ENCODE measurements at regions not wholly inside any gene's neighbourhood (a gene's known extent, or its start where the extent isn't known, plus 50 kb on each side); places are given as distances from the start of the nearest gene placed in this dataset.

DNA sequence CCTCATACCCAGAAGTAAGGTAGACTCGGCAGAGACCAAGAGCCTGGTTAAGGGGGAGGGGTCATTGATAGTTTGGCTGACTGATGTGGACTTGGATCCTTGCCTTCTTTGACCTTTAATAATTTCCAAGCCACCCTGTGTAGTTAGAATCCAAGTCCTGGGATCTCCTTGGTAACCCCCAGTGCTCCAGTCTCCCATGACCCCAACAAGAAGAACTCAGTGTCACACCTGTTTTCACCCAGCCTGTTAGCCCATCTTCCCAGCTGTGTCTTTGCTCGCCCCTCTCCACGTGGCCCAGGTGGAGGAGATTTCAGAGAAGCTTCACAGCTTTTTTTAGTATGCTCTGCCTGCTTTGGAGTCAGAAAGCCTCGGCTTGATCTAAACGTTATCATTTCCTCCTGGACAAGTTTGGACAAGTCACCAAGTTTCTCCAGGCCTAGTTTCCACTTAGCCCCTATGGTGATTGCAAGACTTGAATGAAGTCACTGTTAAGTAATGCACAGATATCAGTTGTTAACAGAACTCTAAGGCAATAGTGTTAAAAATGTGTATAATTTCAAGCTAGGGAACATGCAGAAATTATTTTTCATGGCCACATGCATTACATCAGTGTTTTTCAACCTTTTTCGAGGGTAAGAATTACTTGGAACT is 170.0 kb downstream of the TMEM38B start:
- no peak for DNase-seq

GRCh38 chr9:105865285-105865684 is 170.9 kb downstream of the TMEM38B start:
- no peak for DNase-seq

DNA sequence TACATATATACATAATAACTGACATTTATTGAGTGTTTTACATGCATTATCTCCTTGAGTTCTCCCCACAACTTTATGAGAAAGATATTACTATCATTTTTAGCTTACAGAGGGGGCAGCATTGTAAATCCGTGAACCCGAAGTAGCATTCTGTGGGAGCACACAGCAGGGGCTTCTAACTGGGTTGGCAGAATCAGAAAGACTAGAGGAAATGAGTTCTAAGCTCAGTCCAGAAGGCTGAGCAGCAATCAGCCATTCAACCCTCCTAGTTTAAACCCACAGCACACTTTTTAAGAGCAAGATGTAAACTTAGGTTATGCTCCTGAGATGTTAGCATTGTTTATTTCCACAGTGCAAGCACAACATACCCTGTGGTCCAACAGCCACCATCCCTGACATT is 177.2 kb downstream of the TMEM38B start:
- no peak for DNase-seq

- no peak for DNase-seq
Measured at GRCh38 chr9:105873801-105874200, 179.5 kb downstream of the TMEM38B start.

DNA sequence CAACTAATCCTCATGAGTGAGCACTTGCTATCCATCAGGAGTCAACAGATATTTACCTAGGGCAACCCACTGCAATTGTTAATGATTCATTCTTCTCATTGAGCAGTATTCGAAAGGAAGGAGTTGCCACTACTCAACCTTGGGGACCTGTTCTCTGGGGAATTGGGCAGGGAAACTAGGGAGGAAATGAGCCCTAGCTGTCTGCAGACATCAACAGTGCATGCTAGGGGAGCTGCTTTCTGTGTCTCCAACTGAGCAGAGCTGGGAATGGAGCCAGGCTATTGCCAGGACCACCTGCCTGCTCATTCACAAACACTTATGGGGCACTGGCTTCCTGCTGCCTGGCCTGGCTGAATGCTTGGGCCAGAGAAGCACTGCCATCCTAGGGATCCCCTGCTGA is 183.4 kb downstream of the TMEM38B start:
- DNase-seq, result peak; percentile 39

DNA sequence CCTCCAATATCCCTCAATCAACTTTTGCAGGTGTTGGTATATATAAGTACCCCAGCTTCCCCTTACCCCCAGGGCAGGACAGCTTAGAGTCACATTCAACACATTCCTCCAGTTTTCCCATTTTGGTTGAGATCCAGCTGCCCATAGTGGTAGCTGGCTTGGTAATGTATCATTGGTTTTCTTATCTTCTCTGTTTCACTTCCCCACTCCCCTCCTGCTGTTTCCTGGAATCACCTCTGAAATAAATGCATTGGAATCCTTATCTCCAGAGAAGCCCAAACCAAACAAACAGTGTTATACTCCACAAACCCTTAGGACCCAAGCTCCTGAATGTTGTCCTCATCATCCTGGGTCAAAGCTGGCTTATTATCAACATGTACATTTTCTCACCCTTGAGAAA is 184.8 kb downstream of the TMEM38B start:
- no peak for DNase-seq

- DNase-seq, result no peak
Measured at GRCh38 chr9:105880517-105880916, 186.2 kb downstream of the TMEM38B start.

DNA sequence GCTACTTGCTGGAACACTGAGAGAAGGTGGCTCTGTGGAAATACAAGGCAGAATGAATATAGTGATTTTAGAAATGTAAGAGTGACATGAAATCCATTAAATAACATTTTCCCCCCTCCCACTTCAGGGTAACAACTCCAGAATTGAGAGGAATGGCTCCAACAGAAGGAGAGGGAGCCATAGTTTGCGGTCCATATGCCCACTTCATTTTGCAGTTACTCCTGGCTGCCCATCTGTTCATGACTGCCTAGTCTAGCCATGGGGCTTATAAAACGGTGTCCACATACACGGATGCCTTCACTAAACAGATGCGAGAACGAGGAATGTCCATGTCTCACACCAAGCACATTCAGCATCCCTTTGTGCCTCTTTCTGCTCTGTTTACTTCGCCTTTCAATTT is 186.7 kb downstream of the TMEM38B start:
- DNase-seq, result no peak

GRCh38 chr9:105881654-105882349 is 187.5 kb downstream of the TMEM38B start:
- peak; percentile 35 for DNase-seq

DNA sequence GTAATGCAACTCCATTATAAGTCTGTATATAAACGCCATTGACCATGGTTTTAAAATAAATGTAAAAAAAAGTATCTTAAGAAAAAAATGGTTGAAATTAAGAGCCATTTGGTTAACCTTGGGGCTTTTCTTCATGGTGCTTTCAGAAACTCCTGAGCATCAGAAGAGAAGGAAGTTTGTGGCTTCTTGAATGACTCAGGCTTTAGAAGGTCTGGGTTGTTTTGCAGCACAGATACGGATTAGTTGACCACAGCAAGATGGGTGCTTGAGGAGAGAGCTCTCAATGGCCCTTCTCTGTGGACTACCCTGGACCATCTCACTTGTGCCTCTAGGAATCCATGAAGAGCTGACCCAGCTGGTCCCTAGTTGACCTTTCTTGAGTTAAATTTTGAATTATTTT is 189.5 kb downstream of the TMEM38B start:
- DNase-seq, result no peak

DNA sequence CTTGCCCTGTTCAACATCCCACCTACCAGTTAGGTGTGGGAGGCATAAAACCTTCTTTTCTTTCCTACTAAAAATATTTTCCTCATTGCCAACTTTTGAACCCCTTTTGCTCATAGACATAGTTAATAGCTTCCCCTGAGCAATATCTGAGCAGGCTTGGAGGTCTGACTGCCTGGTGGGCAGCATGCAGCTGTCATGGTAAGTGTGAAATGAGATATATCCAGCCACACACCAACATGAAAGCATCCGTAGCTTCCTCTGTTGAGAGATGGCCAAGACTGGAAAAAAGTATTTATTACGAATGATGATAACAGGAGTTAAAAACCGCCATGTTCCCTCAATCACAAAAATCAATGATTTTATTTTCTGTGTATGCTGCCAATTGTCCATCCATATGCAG is 190.1 kb downstream of the TMEM38B start:
- no peak for DNase-seq

GRCh38 chr9:105886136-105886535 is 191.8 kb downstream of the TMEM38B start:
- no peak for DNase-seq

DNA sequence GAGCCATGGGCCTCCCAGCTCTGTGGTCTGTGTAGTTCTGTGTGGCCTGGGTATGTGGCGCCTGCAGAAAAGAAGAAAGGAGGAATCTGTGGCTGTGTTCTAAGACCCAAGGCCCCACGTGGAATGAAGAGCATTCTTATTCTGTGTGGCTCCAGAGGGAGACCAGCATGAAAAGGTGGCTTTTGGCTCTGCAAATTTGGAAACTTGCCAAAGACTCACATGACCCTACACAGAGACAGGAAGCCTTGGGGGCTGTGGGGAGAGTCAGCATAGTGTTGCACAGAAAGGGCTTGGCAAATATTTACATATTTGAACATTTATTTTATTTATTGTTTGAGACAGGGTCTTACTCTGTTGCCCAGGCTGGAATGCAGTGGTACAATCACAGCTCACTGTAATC is 193.3 kb downstream of the TMEM38B start:
- no peak for DNase-seq

GRCh38 chr9:105890046-105890822 is 195.9 kb downstream of the TMEM38B start:
- DNase-seq, result no peak

- DNase-seq, result no peak
Measured at GRCh38 chr9:105900123-105900522, 205.8 kb downstream of the TMEM38B start.

DNA sequence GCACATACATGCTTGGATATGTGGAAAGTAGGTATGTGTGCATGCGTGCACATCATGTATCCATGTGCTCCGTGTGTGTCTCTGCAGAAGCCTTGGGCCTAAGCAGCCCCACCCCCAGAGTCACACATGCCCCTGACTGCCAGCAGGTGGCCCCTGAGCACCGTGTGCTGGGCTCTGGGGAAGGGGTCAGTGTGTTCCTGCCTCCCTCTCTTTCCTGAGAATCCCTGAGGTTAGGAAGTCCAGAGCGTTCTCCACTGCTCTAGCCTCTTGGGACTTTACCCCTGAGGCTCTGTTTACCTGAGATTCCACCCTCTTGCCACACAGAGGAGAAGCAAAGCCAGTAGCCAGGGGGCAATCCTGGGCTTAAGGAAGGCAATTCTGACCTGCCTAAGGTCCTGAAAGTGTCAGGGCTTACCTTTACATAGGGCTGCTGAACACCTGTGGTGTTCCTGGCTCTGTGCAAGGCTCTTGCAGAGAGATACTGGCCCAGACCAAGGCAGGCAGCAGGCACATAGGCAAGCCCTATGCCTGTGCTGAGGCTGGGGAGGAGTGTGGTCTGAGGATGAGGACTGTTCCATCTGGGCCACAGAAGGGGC is 207.3 kb downstream of the TMEM38B start:
- DNase-seq, result peak; percentile 67

GRCh38 chr9:105908069-105908468 is 213.7 kb downstream of the TMEM38B start:
- DNase-seq, result no peak

DNA sequence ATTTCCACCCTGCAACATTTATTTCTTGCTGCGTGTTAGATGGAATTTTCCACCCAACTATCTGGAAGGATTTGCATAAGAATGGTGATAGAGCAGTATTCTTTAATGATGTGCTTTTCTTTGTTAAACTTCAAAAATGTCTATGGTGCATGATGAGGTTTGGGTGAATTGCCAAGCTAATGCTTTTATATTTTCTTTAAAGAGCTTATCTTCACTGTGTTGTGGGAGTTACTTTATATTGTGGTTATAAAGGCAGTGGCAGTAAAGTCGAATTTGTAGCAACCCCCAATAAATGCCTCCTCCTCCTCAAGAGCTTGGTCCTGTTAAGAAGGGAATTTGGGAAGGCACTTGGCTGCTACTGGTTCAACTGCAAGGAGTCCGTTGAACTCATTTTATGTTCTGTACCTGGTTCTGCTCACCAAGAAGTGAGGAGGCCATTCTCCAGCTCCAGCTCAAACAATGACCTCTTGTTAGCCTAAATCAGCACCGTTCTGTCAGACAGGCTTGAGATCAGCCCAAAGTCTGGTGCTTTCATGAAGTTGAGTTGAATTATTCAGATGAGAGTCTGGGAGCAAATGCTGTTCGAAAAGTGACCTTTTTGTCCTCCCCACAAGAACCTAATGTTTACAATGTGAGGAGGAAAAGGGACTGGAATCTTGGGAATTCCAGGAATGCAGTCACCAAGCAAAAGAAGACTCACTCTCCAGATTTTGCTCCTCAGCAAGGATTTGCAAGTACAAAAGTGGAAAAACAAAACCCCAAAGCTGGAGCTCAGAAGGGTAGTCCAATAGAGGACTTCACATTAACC is 217.0 kb downstream of the TMEM38B start:
- DNase-seq, result no peak

- no peak for DNase-seq
Measured at GRCh38 chr9:105912157-105912862, 218.0 kb downstream of the TMEM38B start.

DNA sequence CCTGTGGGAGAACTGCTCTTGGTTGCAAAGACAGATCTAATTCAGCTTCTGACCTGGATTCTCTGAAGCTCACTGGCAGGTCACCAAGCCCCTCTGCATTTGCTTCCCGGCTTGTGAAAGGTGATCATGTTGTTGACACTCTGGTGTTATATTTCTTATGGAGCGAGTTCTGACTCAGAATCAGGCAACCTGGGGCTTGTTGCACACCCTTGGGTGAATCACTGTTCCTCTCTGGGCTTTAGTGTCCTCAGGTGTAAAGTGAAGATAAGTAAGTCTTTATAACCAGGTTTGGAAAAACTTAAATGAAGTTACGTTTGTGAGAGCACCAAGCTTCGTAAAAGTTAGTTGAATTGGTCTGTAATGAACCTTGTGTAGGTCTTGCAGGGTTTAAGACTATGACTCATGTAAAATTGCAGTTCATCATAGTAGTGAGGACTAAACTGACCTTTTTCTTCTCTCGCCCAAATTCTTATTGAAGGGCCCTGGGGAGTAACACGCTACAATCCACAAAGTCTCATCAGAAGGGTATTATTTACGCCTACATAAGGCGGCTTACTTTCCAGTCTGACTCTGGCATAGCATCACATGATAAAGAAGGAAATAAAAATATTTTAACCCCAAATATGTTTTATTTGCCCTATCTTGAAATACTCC is 218.6 kb downstream of the TMEM38B start:
- no peak for DNase-seq

DNA sequence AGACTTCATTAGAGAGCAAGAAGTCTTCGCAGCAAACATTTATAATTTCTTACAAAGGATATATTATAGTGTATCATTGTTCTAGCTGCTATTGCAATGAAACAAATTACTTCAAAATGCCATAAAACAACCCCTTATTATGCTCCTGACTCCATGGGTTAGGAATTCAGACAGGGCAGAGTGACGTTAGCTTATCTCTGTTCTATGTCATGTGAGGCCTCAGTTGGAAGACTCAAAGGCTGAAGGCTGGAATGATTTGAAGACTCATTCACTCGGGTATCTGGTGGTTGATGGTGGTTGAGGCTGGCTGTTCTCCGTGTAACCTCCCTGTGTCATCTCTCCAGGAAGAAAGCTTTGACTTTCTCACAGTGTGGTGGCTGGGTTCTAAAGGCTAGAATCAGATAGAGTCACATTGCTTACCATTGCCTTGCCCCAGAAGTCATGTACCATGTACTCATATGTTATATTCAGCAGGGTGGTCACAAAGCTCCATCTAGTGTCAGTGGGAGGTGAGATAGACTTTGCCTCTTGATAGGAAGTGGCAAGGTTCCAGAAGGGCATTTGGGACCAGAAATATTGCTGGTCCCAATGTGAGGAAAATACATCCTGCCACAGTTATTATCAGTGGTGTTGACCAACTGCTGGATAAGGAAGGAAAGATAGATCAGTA is 226.9 kb downstream of the TMEM38B start:
- no peak for DNase-seq

Measured in femur (tissue), 1 donor.